ENCODE measurements at regions not wholly inside any gene's neighbourhood (a gene's known extent, or its start where the extent isn't known, plus 50 kb on each side); places are given as distances from the start of the nearest gene placed in this dataset.

DNA sequence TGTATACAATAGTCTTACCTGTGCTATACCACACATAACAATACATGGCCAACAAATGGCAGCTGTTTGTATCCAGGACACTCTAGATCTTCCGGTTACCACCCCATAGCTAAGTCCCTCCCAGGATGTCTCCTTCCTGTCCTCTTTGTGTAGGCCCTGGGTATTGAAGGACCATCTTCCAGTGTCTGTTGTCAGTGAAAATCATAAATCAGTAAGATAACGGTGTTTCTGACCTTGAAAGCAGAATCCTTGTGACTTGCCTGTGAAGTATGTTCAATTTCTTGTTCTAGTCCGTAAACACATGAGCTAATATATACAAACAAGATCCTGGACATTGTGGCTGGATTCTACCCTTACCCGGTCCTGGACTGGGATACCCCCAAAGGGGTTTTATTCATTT, 462.8 kb downstream of the NTRK3 start:
- no peak for TF ChIP-seq BCL11A (IDR thresholded peaks at IDR 0.05; ENCODE audit: low read depth in 2 of 2, low read length in 2 of 2)
- TF ChIP-seq POLR2AphosphoS5 (IDR thresholded peaks at IDR 0.05; ENCODE audit: low read depth, low read length), result no peak
- TF ChIP-seq NANOG (IDR thresholded peaks at IDR 0.05; ENCODE audit: insufficient read depth, low read depth, low read length, poor library complexity, severe bottlenecking), result no peak
- TF ChIP-seq EZH2 (IDR thresholded peaks at IDR 0.05; ENCODE audit: low read depth, low read length, severe bottlenecking), result no peak
- TF ChIP-seq, protein P1, sequence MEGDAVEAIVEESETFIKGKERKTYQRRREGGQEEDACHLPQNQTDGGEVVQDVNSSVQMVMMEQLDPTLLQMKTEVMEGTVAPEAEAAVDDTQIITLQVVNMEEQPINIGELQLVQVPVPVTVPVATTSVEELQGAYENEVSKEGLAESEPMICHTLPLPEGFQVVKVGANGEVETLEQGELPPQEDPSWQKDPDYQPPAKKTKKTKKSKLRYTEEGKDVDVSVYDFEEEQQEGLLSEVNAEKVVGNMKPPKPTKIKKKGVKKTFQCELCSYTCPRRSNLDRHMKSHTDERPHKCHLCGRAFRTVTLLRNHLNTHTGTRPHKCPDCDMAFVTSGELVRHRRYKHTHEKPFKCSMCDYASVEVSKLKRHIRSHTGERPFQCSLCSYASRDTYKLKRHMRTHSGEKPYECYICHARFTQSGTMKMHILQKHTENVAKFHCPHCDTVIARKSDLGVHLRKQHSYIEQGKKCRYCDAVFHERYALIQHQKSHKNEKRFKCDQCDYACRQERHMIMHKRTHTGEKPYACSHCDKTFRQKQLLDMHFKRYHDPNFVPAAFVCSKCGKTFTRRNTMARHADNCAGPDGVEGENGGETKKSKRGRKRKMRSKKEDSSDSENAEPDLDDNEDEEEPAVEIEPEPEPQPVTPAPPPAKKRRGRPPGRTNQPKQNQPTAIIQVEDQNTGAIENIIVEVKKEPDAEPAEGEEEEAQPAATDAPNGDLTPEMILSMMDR (IDR thresholded peaks at IDR 0.05; ENCODE audit: control extremely low read depth in 1 of 3, insufficient read depth in 1 of 3, low read depth in 1 of 3, low read length in 3 of 3), result no peak
- TF ChIP-seq RNF2 (IDR thresholded peaks at IDR 0.05; ENCODE audit: borderline replicate concordance, low read depth, low read length, missing control alignments, poor library complexity, severe bottlenecking), result no peak
- TF ChIP-seq SIN3A (conservative IDR thresholded peaks at IDR 0.05 in 1 of 2, IDR thresholded peaks at IDR 0.05 in 1 of 2; ENCODE audit: low read depth in 1 of 2, low read length in 2 of 2), result no peak
- TF ChIP-seq CHD1 (IDR thresholded peaks at IDR 0.05; ENCODE audit: low read depth, low read length), result no peak
- TF ChIP-seq SIRT6 (IDR thresholded peaks at IDR 0.05; ENCODE audit: low read length), result no peak
- TF ChIP-seq ATF2 (IDR thresholded peaks at IDR 0.05; ENCODE audit: low read length), result no peak
- no peak for TF ChIP-seq GTF2F1 (IDR thresholded peaks at IDR 0.05; ENCODE audit: borderline replicate concordance, low read depth, low read length)
- no peak for TF ChIP-seq BRCA1 (IDR thresholded peaks at IDR 0.05; ENCODE audit: low read depth, low read length)
